HepG2 (cell line): ENCODE measurements at regions not wholly inside any gene's neighbourhood (a gene's known extent, or its start where the extent isn't known, plus 50 kb on each side); places are given as distances from the start of the nearest gene placed in this dataset.

Experiments
- ARHGAP35 ChIP-seq: sonication (generic); formaldehyde crosslinking; IDR thresholded peaks from 2 replicates; pipeline ENCODE4 v1.9.0; 2022; ENCODE audit warnings: mild to moderate bottlenecking, inconsistent platforms, moderate library complexity, missing genetic modification reagents, borderline replicate concordance
- CENPT ChIP-seq: sonication (generic); formaldehyde crosslinking; IDR thresholded peaks from 2 replicates; pipeline ENCODE4 v1.8.0; 2022; ENCODE audit warnings: low read depth, mild to moderate bottlenecking, moderate library complexity, missing genetic modification reagents
- GLI4 ChIP-seq: sonication (generic); formaldehyde crosslinking; IDR thresholded peaks from 2 replicates; pipeline ENCODE4 v1.5.1; 2020; ENCODE audit warnings: missing genetic modification reagents, mild to moderate bottlenecking, moderate library complexity, borderline replicate concordance
- MAFG ChIP-seq: sonication (generic); formaldehyde crosslinking; IDR thresholded peaks from 2 replicates; pipeline ENCODE4 v1.5.1; 2020; ENCODE audit warnings: mild to moderate bottlenecking, missing genetic modification reagents
- MED13 ChIP-seq: sonication (generic); formaldehyde crosslinking; IDR thresholded peaks from 2 replicates; pipeline ENCODE4 v1.5.0; 2020; ENCODE audit warnings: missing genetic modification reagents
- PAWR ChIP-seq: sonication (generic); formaldehyde crosslinking; IDR thresholded peaks from 2 replicates; pipeline ENCODE4 v1.4.0; 2020; ENCODE audit warnings: missing genetic modification reagents, mild to moderate bottlenecking, borderline replicate concordance
- PAXIP1 ChIP-seq: sonication (generic); formaldehyde crosslinking; conservative IDR thresholded peaks from 2 replicates; pipeline ENCODE4 v1.4.0; 2020; ENCODE audit warnings: mild to moderate bottlenecking, missing genetic modification reagents, moderate library complexity
- POLR2A ChIP-seq, 2 experiments: IDR thresholded peaks; 2 replicates each; pipeline ENCODE4 v1.6.1; 2011; ENCODE audit warnings: low read depth in 2 of 2, low read length in 2 of 2, mild to moderate bottlenecking in 1 of 2, moderate library complexity in 1 of 2; ENCODE audit not compliant: insufficient read depth in 1 of 2
- SAFB2 ChIP-seq: sonication (generic); formaldehyde crosslinking; IDR thresholded peaks from 2 replicates; pipeline ENCODE4 v1.5.1; 2020; ENCODE audit warnings: missing genetic modification reagents, low read depth, mild to moderate bottlenecking, borderline replicate concordance
- SMAD9 ChIP-seq: sonication (generic); formaldehyde crosslinking; IDR thresholded peaks from 2 replicates; pipeline ENCODE4 v1.5.1; 2020; ENCODE audit warnings: mild to moderate bottlenecking, missing genetic modification reagents
- TFDP1 ChIP-seq: IDR thresholded peaks from 2 replicates; pipeline ENCODE4 v1.6.1; 2016; ENCODE audit warnings: missing compliant biosample characterization, missing genetic modification reagents, borderline replicate concordance
- ZBTB34 ChIP-seq: sonication (generic); formaldehyde crosslinking; IDR thresholded peaks from 2 replicates; pipeline ENCODE4 v1.8.0; 2022; ENCODE audit warnings: mild to moderate bottlenecking, missing genetic modification reagents
- ZNF12 ChIP-seq: sonication (generic); formaldehyde crosslinking; IDR thresholded peaks from 2 replicates; pipeline ENCODE4 v1.5.0; 2020; ENCODE audit warnings: missing genetic modification reagents
- ZNF136 ChIP-seq: sonication (generic); formaldehyde crosslinking; IDR thresholded peaks from 2 replicates; pipeline ENCODE4 v1.8.1; 2022; ENCODE audit warnings: low read depth, mild to moderate bottlenecking, moderate library complexity, missing genetic modification reagents
- ZNF441 ChIP-seq: sonication (generic); formaldehyde crosslinking; IDR thresholded peaks from 2 replicates; pipeline ENCODE4 v1.7.0; 2021; ENCODE audit warnings: missing genetic modification reagents, borderline replicate concordance
- ZNF496 ChIP-seq: sonication (generic); formaldehyde crosslinking; IDR thresholded peaks from 2 replicates; pipeline ENCODE4 v1.8.1; 2023; ENCODE audit warnings: mild to moderate bottlenecking, moderate library complexity, missing genetic modification reagents; ENCODE audit not compliant: insufficient replicate concordance
- ZNF75D ChIP-seq: sonication (generic); formaldehyde crosslinking; IDR thresholded peaks from 2 replicates; pipeline ENCODE4 v1.8.1; 2023; ENCODE audit warnings: missing genetic modification reagents, mild to moderate bottlenecking, borderline replicate concordance
- ZNF788 ChIP-seq: sonication (generic); formaldehyde crosslinking; IDR thresholded peaks from 2 replicates; pipeline ENCODE4 v1.5.0; 2020; ENCODE audit warnings: mild to moderate bottlenecking, missing genetic modification reagents, borderline replicate concordance
- TF ChIP-seq, protein P1 (sequence below): sonication (generic); formaldehyde crosslinking; IDR thresholded peaks from 2 replicates; pipeline ENCODE4 v1.9.0; 2021; ENCODE audit warnings: missing genetic modification reagents, mild to moderate bottlenecking, borderline replicate concordance
- TF ChIP-seq, protein P2 (sequence below): sonication (generic); formaldehyde crosslinking; IDR thresholded peaks from 2 replicates; pipeline ENCODE4 v1.5.0; 2020; ENCODE audit warnings: mild to moderate bottlenecking, missing genetic modification reagents

GRCh38 chr2:206846981-206847834 is 81.8 kb downstream of the FASTKD2 start (continued):
- peak; percentile 36; the same call in 1 of the 2 replicates for TF ChIP-seq TFDP1 (CRISPR knock-in tag)
- TF ChIP-seq ZBTB34 (CRISPR knock-in tag): 0 out of 2 replicates have a peak, but pooled peaks have one; percentile 9
- TF ChIP-seq MAFG: no peak
- TF ChIP-seq SAFB2 (CRISPR knock-in tag): no peak; the same call in 1 of the 2 replicates
- peak; percentile 26; the same call in 1 of the 2 replicates for TF ChIP-seq ZNF788 (CRISPR knock-in tag)
- no peak for TF ChIP-seq POLR2A (IDR thresholded peaks at IDR 0.05; ENCODE audit: insufficient read depth in 1 of 2, low read depth in 2 of 2, low read length in 2 of 2)
- no peak for TF ChIP-seq PAWR (CRISPR knock-in tag)
- TF ChIP-seq ZNF75D: no peak
- TF ChIP-seq PAXIP1 (CRISPR knock-in tag): peak; percentile 98
- no peak for TF ChIP-seq SMAD9 (CRISPR knock-in tag)
- TF ChIP-seq, protein P1, sequence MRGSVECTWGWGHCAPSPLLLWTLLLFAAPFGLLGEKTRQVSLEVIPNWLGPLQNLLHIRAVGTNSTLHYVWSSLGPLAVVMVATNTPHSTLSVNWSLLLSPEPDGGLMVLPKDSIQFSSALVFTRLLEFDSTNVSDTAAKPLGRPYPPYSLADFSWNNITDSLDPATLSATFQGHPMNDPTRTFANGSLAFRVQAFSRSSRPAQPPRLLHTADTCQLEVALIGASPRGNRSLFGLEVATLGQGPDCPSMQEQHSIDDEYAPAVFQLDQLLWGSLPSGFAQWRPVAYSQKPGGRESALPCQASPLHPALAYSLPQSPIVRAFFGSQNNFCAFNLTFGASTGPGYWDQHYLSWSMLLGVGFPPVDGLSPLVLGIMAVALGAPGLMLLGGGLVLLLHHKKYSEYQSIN (CRISPR knock-in tag): no peak
- TF ChIP-seq, protein P2, sequence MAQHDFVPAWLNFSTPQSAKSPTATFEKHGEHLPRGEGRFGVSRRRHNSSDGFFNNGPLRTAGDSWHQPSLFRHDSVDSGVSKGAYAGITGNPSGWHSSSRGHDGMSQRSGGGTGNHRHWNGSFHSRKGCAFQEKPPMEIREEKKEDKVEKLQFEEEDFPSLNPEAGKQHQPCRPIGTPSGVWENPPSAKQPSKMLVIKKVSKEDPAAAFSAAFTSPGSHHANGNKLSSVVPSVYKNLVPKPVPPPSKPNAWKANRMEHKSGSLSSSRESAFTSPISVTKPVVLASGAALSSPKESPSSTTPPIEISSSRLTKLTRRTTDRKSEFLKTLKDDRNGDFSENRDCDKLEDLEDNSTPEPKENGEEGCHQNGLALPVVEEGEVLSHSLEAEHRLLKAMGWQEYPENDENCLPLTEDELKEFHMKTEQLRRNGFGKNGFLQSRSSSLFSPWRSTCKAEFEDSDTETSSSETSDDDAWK (CRISPR knock-in tag): no peak
- no peak for TF ChIP-seq CENPT (CRISPR knock-in tag)
- TF ChIP-seq GLI4: no peak; the same call in 1 of the 2 replicates
- no peak for TF ChIP-seq ZNF136 (CRISPR knock-in tag)
- TF ChIP-seq ZNF12 (CRISPR knock-in tag): no peak
- TF ChIP-seq ZNF441 (CRISPR knock-in tag): peak; percentile 47; the same call in 1 of the 2 replicates
- TF ChIP-seq ARHGAP35 (CRISPR knock-in tag): no peak
- no peak for TF ChIP-seq ZNF496 (CRISPR knock-in tag)
- no peak for TF ChIP-seq MED13 (CRISPR knock-in tag)
